Panc1 (cell line): ENCODE measurements at regions not wholly inside any gene's neighbourhood (a gene's known extent, or its start where the extent isn't known, plus 50 kb on each side); places are given as distances from the start of the nearest gene placed in this dataset.

Experiments used
- CTCF ChIP-seq: fragments of 450-650 bp; IDR thresholded peaks from 2 replicates; pipeline ENCODE4 v1.5.1; 2017; ENCODE audit warnings: mild to moderate bottlenecking
- POLR2AphosphoS5 ChIP-seq: IDR thresholded peaks from 2 replicates; pipeline ENCODE4 v1.6.1; 2012; ENCODE audit warnings: mild to moderate bottlenecking, low read depth, low read length, moderate library complexity
- REST ChIP-seq, 2 experiments: IDR thresholded peaks; 2 replicates each; pipeline ENCODE4 v1.6.1; 2011 to 2012; ENCODE audit warnings: low read depth in 2 of 2, control low read depth in 1 of 2, low read length in 1 of 2, mild to moderate bottlenecking in 1 of 2, moderate library complexity in 1 of 2; ENCODE audit not compliant: insufficient read depth in 1 of 2

GRCh38 chr4:45482346-45482745, 641.5 kb downstream of the GABRG1 start:
- no peak for TF ChIP-seq CTCF
- TF ChIP-seq REST (IDR thresholded peaks at IDR 0.05; ENCODE audit: insufficient read depth in 1 of 2, low read depth in 2 of 2, low read length in 1 of 2), result no peak
- no peak for TF ChIP-seq POLR2AphosphoS5
